GM23338 (cell line): ENCODE measurements at regions not wholly inside any gene's neighbourhood (a gene's known extent, or its start where the extent isn't known, plus 50 kb on each side); places are given as distances from the start of the nearest gene placed in this dataset.

Source experiments
- CREB1 ChIP-seq: fragments of 250-450 bp; sonication (Bioruptor Pico); IDR thresholded peaks from 2 replicates; pipeline ENCODE4 v1.5.0; 2020; ENCODE audit warnings: low read depth, mild to moderate bottlenecking, moderate library complexity
- CTCF ChIP-seq, 2 experiments: fragments of 200-600 bp in 1 of 2; sonication (generic) in 1 of 2; conservative IDR thresholded peaks; 2 replicates each; pipeline versions ENCODE4 v1.5.1 to v1.6.1; 2016 to 2017; ENCODE audit warnings: antibody characterized with exemption in 2 of 2, low read depth in 2 of 2, mild to moderate bottlenecking in 2 of 2, moderate library complexity in 1 of 2
- EZH2 ChIP-seq: fragments of 200-600 bp; sonication (generic); IDR thresholded peaks from one replicate; pipeline ENCODE4 v1.8.0; 2017; ENCODE audit warnings: antibody characterized with exemption, mild to moderate bottlenecking, low read depth; ENCODE audit not compliant: unreplicated experiment
- EZH2phosphoT487 ChIP-seq: fragments of 200-600 bp; sonication (generic); IDR thresholded peaks from one replicate; pipeline ENCODE4 v1.8.1; 2018; ENCODE audit warnings: antibody characterized with exemption; ENCODE audit not compliant: unreplicated experiment
- JUNB ChIP-seq: IDR thresholded peaks from one replicate; pipeline ENCODE4 v1.6.1; 2016; ENCODE audit warnings: antibody characterized with exemption; ENCODE audit not compliant: unreplicated experiment
- POLR2AphosphoS5 ChIP-seq: IDR thresholded peaks from 2 replicates; pipeline ENCODE4 v1.6.1; 2016; ENCODE audit warnings: antibody characterized with exemption, low read depth
- REST ChIP-seq: IDR thresholded peaks from one replicate; pipeline ENCODE4 v1.6.1; 2018; ENCODE audit warnings: antibody characterized with exemption; ENCODE audit not compliant: unreplicated experiment
- STAT1 ChIP-seq: IDR thresholded peaks from one replicate; pipeline ENCODE4 v1.6.1; 2016; ENCODE audit warnings: antibody characterized with exemption; ENCODE audit not compliant: unreplicated experiment
- ZNF331 ChIP-seq: fragments of 250-450 bp; sonication (Bioruptor Pico); IDR thresholded peaks from 2 replicates; pipeline ENCODE4 v1.5.0; 2020; ENCODE audit warnings: low read depth, mild to moderate bottlenecking, moderate library complexity

DNA sequence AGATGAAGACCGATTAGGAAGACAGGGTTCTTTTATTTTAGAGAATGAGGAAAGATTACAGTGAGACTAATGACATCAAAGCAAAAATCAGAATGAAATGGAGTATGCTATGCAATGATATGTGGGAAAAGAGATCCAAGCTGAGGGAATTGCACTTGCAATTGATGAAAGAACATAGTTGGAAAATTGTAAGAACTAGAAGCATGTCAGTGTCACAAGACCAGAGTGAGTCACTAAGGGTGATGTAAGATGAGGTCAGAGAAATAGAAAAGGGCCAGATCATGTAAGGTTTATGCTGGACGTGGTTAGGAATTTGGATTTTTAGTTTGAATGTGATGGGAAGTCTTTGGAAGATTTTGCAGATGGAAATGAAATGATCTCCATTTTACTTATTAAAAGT is 1937.3 kb downstream of the OLFM4 start:
- TF ChIP-seq POLR2AphosphoS5: no peak
- no peak for TF ChIP-seq EZH2
- TF ChIP-seq CTCF (conservative IDR thresholded peaks at IDR 0.05; ENCODE audit: low read depth in 2 of 2): no peak
- no peak for TF ChIP-seq EZH2phosphoT487
- TF ChIP-seq JUNB: no peak
- TF ChIP-seq CREB1 (CRISPR knock-in tag): no peak
- no peak for TF ChIP-seq ZNF331 (CRISPR knock-in tag)
- TF ChIP-seq REST: no peak
- TF ChIP-seq STAT1: no peak
